ENCODE measurements at regions not wholly inside any gene's neighbourhood (a gene's known extent, or its start where the extent isn't known, plus 50 kb on each side); places are given as distances from the start of the nearest gene placed in this dataset.

DNA sequence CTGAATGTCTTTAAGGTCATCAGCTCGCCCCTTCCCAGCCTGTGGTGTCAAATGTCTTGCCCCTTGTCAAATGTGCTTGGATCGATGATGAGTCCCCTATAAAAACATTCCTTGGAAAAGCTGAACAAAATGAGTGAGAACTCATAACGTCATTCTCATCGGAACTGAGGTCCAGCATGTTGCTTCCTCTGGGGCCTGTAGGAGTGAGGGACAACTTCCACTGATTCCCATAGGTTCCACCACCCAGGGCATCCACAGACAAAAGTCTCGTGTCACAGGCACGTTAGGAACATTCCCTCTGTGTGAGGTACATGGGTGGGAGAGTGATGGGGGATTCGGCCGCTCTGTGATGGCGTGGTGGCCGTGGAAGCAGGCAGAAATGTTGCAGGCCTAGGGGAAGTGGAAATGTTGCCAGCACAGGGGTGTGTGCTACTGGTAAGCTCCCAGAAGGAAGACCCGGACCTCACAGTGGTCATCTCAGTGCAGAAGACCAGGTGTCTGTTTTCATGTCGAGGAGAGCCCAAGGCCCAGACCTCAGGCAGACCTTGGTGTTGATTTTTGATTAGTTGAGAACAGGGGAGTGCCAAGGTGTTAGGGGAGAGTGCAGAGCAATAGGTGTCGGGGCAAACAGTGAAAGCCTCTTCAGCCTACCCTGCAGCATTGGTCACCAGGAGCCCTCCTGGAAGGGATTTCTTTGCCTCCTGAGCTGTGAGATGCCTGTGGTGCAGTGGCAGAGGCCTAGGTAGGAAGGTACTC is 96.8 kb downstream of the SNRPN start:
- no peak for DNase-seq (ENCODE audit: low read depth)

DNA sequence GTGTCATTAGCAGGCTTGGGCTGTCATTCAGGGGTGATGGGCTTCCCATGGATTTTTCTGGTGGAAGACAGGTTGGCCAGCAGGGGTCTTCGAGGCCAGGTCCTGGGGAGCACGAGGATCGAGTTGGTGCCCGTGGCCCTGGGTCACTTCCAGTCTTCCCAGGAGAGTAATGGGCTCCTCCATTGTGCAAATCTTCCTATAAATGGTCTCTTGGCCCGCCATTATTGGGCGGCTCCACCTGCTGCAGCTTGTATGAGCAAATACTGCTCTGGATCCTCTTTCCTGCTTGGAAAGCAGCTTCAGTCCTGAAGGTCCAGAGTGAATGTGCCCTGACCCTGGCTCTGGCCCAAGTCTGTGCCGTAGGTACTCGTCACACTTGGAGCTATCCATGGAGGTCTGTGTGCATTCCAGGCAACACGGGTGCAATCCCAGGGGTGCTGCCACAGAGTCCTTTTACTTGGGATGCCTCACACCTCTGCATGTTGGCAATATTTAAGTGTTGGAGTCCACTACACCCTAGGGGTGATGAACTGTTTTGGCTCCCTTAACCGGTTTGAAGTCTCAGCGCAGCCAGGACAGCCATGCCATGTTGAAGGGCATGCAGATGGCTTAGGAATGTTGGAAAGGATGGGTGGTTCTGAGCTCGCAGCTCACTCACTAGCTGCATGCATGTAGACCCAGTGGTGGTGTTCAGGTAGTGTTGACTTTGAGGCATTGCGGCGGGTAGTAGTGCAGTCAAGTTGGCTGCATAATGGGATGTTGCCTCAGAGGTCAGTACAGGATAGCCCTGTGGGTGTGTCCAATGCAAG is 97.6 kb downstream of the SNRPN start:
- no peak for DNase-seq (ENCODE audit: low read depth)

DNA sequence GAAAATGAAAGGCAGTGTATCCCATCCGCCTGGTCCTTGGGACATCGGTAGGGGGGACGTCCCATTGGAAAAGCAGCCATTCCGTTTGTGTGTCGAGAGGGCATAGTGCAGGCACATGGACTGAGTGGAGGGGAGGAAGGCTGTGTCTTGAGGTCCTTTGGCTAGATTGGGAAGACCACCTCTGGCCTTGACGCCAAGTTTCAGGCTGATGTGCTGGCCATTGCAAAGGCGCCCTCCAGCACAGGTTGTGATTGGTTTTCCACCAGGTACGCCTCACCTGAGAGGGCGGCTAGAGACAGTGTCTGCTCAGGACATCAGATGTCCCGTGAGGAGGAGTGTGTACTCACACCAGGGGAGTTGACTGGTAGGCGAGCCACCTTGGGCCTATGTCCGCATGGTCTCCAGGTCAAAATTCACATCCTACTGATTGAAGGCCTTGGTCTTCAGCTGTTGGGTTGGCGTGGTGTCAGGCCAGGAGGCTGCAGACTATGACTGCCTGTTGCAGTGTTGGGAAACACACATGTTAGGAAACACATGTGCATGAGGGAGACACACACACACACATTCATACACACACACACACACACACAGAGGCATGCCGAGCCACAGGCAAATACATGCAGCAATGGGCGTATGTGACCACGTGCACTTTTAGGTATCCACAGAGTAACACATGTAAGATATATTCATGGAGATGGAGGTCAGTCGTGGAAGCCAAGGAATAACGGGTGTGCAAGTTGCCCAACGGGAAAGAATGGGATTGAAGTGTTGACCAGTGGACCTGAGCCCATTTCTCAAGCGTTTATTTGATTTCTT is 98.4 kb downstream of the SNRPN start:
- no peak for DNase-seq (ENCODE audit: low read depth)

DNA sequence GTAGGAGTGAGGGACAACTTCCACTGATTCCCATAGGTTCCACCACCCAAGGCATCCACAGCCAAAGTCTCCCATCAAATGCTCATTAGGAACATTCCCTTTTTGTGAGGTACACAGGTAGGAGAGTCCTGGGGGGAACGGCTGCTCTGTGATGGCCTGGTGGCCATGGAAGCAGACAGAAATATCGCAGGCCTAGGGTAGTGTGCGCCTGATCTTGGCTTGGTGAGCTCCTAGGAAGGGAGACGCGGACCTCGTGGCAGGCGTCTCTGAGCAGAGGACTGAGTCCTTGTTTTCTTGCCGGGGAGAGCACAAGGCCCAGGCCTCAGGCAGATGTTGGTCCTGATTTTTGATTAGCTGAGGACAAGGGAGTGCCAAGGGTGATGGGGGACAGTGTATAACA is 99.5 kb downstream of the SNRPN start:
- DNase-seq (ENCODE audit: low read depth), result no peak

DNA sequence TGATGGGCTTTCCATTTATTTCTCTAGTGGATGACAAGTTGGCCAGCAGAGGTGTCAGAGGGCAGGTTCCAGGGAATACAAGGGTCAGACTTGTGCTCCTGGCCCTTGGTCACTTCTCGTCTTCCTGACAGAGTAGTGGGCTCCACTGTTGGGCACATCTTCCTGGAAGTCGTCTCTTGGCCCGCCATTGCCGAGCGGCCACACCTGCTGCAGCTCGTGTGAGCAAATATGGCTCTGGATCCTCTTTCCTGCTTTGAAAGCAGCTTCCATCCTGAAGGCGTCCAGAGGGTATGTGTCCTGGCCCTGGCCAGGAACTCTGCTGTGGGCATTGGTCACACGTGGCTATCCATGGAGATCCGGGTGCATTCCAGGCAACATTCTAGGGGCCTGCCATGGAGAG is 100.2 kb downstream of the SNRPN start:
- DNase-seq (ENCODE audit: low read depth), result no peak

DNA sequence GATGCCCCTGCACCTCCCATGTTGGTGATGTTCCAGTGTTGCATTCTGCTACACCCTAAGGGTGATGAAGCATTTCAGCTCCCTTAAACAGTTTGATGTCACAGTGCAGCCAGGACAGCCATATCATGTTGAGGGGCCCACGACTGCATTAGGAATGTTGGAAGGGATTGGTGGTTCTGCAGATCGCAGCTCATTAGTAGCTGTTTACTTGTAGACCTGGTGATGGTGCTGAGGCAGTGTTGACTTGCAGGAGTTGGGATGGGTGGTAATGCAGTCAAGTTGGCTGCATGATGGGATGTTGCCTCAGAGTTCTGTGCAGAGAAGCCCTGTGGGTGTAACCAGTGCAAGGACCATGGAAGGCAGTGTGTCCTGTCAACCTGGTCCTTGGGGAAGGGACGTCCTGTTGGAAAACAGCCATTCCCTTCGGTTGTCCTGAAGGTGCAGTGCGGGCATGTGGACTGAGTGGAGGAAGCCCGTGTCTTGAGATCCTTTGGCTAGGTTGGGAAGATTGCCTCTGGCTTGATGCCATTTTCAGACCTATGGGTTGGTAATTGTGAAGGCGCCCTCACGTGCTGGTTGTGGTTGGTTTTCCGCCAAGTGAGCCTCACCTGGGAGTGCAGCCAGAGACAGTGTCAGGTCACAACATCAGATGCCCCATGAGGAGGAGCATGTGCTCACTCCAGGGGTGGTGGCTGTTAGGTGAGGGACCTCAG is 100.7 kb downstream of the SNRPN start:
- DNase-seq (ENCODE audit: low read depth), result no peak

DNA sequence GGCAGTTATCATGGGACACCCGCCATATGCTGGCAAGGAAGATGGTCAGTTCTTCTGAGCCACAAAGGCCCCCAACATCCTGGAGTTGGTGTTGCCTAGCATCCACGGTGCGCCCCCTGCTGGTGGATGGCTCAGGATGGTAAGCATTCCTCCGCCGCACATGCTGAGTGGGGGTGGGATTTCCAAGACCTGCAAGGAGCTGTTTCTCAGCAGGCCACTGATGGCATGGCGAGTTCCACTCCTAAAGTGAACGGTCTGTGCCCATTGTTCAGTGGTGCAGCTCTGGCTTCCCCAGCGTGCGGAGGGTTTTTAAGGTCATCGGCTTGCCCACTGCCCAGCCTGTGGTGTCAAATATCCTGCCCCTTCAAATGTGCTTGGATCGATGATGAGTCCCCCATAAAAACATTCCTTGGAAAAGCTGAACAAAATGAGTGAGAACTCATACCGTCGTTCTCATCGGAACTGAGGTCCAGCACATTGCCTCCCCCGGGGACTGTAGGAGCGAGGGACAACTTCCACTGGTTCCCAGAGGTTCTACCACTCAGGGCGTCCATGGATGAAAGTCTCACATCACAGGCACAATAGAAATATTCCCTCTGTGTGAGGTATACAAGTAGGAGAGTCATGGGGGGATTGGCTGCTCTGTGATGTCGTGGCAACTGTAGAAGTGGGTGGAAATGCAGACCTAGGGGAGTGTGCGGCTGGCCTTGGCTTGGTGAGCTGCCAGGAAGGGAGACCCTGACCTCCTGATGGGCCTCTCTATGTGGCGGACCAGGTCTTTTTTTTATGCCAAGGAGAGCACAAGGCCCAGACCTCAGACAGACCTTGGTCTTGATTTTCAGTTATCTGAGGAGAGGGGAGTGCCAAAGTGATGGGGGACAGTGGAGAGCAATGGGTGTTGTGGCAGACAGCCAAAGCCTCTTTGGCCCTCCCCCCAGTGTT is 102.0 kb downstream of the SNRPN start:
- DNase-seq (ENCODE audit: low read depth), result no peak

DNA sequence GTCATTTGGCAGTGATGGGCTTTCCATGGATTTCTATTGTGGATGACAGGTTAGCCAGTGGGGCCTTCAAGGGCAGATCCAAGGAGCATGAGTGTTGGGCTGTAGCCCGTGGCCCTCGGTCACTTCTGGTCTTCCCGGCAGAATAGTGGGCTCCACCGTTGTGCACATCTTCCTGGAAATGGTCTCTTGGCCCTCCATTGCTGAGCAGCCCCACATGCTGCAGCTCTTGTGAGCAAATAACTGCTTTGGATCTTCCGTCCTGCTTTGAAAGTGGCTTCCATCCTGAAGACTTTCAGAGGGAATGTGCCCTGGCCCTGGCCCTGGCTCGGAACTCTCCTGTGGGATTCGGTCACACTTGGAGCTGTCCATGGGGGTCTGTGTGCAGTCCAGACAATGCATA is 102.8 kb downstream of the SNRPN start:
- no peak for DNase-seq (ENCODE audit: low read depth)

DNA sequence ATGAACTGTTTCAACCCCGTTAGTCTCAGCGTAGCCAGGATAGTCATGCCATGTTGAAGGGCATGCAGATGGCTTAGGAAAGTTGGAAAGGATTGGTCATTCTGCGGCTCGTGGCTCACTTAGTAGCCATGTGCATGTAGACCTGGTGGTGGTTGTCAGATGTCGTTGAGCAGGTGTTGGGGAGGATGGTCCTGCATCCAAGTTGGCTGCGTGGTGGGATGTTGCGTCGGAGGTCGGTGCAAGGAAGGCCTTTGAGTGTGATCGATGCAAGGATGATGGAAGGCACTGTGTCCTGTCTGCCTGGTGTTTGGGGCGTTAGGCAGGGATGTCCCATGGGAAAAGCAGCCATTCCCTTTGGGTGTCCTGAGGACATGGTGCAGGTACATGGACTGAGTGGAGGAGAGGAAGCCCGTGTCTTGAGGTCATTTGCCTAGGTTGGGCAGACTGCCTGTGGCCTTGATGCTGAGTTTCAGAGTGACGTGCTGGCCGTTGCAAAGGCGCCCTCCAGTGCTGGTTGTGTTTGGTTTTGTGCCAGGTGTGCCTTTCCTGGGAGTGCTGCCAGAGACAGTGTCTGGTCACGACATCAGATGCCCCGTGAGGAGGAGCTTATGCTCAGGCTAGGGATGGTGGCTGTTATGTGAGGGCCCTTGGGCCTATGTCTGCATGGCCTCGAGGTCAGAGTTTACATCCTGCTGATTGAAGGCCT is 103.4 kb downstream of the SNRPN start:
- no peak for DNase-seq (ENCODE audit: low read depth)

DNA sequence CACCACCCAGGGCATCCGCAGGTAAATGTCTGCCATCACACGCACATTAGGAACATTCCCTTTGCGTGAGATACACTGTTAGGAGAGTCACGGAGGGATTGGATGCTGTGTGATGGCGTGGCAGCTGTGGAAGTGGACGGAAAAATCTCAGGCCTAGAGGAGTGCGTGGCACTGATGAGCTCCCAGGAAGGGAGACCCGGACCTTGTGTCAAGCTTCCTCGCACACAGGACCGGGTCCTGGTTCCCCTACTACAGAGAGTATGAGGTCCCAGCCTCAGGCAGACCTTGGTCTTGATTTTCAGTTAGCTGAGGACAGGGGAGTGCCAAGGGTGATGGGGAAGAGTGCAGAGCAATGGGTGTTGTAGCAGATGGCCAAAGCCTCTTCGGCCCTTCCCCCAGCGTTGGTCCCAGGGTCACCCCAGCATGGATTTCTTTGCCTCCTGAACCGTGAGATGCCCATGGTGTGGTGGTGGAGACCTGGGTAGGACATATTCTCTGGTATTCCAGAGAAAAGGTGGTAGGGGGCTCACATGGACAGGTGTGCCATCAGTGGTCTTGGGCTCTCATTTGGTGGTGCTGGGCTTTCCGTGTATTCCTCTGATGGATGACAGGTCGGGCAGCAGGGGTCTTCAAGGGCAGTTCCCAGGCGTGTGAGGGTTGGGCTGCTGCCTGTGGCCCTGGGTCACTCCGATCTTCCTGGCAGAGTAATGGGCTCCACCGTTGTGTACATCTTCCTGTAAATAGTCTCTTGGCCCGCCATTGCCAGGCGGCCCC is 105.1 kb downstream of the SNRPN start:
- no peak for DNase-seq (ENCODE audit: low read depth)

DNA sequence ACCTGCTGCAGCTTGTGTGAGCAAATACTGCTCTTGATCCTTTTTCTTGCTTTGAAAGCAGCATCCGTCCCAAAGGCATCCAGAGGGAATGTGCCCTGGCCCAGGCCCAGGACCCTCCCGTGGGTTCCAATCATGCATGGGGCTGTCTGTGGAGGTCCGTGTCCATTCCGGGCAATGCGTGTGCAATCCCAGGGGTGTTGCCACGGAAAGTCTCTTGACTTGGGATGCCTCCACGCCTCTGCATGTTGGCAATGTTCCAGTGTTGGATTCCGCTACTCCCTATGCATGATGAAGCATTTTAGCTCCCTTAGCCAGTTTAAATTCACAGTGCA is 105.7 kb downstream of the SNRPN start:
- DNase-seq (ENCODE audit: low read depth), result no peak

DNA sequence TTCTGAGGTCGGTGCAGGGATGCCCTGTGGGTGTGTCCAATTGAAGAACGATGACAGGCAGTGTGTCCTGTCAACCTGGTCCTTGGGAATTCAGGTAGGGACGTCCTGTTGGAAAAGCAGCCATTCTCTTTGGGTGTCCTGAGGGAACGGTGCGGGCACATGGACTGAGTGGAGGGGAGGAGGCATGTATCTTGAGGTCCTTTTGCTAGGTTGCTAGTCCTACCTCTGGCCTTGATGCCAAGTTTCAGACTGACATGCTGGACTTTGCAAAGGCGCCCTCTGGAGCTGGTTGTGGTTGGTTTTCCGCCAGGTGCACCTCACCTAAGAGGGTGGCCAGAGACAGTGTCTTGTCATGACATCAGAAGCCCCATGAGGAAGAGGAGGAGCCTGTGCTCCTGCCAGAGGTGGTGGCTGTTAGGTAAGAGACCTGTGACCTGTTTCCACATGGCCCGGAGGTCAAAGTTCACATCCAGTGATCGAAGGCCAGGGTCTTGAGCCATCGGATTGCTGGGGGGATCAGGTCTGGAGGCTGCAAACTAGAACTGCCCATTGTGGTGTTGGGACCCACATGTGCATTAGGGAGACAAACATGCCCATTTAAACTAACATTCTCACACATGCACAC is 106.3 kb downstream of the SNRPN start:
- no peak for DNase-seq (ENCODE audit: low read depth)

DNA sequence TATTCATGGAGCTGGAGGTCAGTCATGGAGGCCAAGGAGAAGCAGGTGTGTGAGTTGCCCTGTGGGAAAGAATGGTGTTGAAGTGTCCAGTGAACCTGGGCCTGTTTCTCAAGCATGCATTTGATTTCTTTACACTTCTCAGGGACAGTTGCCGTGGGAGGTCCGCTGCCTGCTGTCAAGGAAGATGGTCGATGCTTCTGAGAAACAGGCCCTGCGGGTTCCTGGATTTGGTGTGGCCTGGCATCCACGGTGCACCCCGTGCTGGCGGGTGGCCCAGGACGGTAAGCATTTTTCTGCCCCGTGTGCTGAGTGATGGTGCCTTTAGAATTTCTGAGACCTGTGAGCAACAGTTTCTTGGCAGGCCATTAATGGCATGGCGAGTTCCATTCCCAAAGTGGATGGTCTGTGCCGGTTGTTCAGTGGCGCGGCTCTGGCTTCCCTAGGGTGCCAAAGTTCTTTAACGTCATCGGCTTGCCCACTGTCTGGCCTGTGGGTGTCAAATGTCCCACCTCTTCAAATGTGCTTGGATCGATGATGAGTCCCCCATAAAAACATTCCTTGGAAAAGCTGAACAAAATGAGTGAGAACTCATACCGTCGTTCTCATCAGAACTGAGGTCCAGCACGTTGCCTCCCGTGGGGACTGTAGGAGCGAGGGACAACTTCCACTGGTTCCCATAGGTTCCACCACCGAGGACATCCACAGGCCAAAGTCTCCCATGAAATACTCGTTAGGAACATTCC is 107.2 kb downstream of the SNRPN start:
- no peak for DNase-seq (ENCODE audit: low read depth)

DNA sequence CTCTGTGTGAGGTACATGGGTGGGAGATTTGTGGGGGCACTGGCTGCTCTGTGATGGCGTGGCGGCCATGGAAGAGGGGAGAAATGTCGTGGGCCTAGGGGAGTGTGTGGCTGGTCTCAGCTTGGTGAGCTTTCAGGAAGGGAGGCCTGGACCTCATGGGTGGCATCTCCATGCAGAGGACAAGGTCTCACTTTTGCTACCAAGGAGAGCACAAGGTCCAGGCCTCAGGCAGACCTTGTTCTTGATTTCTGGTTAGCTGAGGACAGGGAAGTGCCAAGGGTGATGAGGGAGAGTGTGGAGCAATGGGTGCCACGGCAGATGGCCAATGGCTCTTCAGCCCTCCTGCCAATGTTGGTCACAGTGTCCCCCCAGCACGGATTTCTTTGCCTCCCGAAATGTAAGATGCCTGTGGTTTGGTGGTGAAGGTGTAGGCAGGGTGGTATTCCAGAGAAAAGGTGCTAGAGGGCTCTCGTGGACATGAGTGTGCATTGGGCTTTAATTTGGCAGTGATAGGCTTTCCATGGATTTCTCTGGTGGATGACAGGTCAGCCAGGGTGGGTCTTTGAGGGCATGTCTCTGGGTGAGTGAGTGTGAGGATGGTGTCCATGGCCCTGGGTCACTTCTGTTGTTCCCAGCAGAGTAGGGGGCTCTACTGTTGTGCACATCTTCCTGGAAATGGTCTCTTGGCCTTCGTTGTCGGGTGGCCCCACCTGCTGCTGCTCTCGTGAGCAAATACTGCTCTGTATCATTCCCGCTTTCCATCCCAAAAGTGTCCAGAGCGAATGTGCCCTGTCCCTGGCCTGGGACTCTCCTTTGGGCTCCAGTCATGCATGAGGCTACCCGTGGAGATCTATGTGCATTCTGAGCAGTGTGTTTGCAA is 108.0 kb downstream of the SNRPN start:
- no peak for DNase-seq (ENCODE audit: low read depth)

DNA sequence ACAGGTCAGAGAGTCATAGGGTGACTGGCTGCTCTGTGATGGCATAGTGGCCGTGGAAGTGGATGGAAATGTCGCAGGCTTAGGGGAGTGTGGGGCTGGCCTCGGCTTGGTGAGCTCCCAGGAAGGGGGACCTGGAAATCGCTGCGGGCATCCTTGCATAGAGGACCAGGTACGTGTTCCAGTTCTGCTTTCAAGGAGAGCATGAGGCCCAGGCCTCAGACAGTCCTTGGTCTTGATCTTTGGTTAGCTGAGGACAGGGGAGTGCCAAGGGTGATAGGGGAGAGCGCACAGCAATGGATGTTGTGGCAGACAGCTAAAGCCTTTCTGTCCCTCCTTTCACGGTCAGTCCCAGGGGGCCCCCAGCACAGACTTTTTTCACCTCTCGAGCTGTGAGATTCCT is 110.5 kb downstream of the SNRPN start:
- DNase-seq (ENCODE audit: low read depth), result no peak

DNA sequence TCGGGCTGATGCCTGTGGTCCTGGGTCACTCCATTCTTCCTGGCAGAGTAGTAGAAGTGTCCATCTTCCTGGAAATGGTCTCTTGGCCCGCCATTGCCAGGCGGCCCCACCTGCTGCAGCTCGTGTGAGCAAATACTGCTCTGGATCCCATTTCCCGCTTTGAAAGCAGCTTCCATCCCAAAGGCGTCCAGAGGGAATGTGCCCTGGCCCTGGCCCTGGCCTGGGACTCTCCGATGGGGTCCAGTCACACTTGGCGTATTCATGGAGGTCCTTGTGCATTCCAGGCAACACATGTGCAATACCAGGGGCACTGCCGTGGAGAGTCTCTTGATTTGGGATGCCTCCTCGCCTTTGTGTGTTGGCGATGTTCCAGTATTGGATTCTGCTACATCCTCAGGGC is 111.1 kb downstream of the SNRPN start:
- no peak for DNase-seq (ENCODE audit: low read depth)

DNA sequence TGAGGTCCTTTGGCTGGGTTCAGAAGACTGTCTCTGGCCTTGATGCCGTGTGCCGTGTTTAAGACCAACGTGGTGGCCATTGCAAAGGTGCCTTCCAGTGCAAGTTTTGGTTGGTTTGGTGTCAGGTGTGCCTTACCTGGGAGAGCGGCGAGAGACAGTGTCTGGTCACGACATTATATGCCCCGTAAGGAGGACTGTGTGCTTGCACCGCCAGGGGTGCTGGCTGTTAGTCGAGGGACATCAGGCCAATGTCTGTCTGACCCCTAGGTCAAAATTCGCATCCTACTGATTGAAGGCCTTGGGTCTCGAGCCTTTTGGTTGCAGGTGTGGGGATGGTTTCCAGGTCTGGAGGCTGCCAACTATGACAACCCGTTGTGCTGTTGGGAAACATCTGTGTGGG is 111.9 kb downstream of the SNRPN start:
- DNase-seq (ENCODE audit: low read depth), result no peak
